ENCODE measurements at regions not wholly inside any gene's neighbourhood (a gene's known extent, or its start where the extent isn't known, plus 50 kb on each side); places are given as distances from the start of the nearest gene placed in this dataset.

DNA sequence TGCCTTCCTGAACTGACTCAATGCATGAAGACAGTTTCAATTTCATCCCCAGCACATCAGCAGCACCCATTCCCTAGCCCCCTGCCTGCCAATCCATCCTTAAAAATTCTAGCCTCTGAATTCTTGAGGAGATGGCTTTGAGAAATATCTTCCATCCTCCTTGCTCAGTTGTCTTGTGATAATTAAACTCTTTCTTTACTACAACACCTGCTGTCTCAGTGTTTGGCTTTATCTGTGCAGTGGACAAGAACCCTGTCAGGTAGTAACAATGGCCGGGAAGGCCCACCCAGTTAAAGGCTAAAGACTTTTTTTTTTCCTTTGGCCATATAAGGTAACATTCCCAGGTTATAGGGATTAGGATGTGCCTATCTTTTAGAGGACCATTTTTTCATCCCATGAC, 114.4 kb upstream of the NAP1L1 start:
- no peak overlapping the region for H3K27ac Mint-ChIP-seq
- Histone ChIP-seq H3K9ac (ENCODE audit: low read length) (no peak overlapping the region), H3K27me3 (replicated peaks in 1 of 4; ENCODE audit: control extremely low read depth in 1 of 4, control insufficient read depth in 3 of 4, insufficient read depth in 4 of 4, low read length in 3 of 4) (peaks cover 0 to 10% (median 2%) of the 10 kb centered on the region in 4 experiments), H3K4me3 (ENCODE audit: control extremely low read depth in 1 of 5, extremely low read depth in 1 of 5, insufficient read depth in 1 of 5, low read depth in 2 of 5, low read length in 4 of 5) (no peak overlapping the region), H2AFZ (ENCODE audit: insufficient read depth, low read depth, low read length, poor library complexity, severe bottlenecking) (no peak overlapping the region), H4K20me1 (ENCODE audit: control insufficient read depth, insufficient read depth, low read length, poor library complexity, severe bottlenecking) (no peaks in the 10 kb centered on the region), H3K9me3 (ENCODE audit: control extremely low read depth in 1 of 3, control insufficient read depth in 2 of 3, insufficient read depth in 1 of 3, low read length in 2 of 3) (peaks cover 8 to 22% (median 9%) of the 10 kb centered on the region in 3 donors), H3K27ac (ENCODE audit: low read length in 2 of 2) (no peak overlapping the region), H3K4me1 (ENCODE audit: control insufficient read depth in 2 of 2, insufficient read depth in 2 of 2, low read length in 2 of 2) (no peaks in the 10 kb centered on the region), H3K4me2 (replicated peaks; ENCODE audit: low read depth, low read length, poor library complexity, severe bottlenecking) (no peak overlapping the region), H3K36me3 (replicated peaks in 1 of 2; ENCODE audit: control extremely low read depth in 1 of 2, control insufficient read depth in 1 of 2, extremely low read depth in 1 of 2, insufficient read depth in 2 of 2, low read length in 1 of 2) (no peaks in the 10 kb centered on the region), H3K79me2 (ENCODE audit: control insufficient read depth, insufficient read depth, low read length) (no peaks in the 10 kb centered on the region)
- H3K4me3 Mint-ChIP-seq: no peak overlapping the region
- CTCF ChIA-PET: no interaction called here
- intact Hi-C loops (cut with micrococcal nuclease): no loop called here
- H3K9me3 Mint-ChIP-seq (ENCODE audit: insufficient read depth): peaks cover 19% of the 10 kb centered on the region
- POLR2A ChIA-PET: no interaction called here
- DNase-seq (no peak), ATAC-seq (ENCODE audit: low read depth) (no peak)
- H3K27me3 Mint-ChIP-seq: peaks cover 13% of the 10 kb centered on the region
- TF ChIP-seq, protein P1, sequence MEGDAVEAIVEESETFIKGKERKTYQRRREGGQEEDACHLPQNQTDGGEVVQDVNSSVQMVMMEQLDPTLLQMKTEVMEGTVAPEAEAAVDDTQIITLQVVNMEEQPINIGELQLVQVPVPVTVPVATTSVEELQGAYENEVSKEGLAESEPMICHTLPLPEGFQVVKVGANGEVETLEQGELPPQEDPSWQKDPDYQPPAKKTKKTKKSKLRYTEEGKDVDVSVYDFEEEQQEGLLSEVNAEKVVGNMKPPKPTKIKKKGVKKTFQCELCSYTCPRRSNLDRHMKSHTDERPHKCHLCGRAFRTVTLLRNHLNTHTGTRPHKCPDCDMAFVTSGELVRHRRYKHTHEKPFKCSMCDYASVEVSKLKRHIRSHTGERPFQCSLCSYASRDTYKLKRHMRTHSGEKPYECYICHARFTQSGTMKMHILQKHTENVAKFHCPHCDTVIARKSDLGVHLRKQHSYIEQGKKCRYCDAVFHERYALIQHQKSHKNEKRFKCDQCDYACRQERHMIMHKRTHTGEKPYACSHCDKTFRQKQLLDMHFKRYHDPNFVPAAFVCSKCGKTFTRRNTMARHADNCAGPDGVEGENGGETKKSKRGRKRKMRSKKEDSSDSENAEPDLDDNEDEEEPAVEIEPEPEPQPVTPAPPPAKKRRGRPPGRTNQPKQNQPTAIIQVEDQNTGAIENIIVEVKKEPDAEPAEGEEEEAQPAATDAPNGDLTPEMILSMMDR (IDR thresholded peaks at IDR 0.05): no peak
- no peak for TF ChIP-seq EZH2 (IDR thresholded peaks at IDR 0.05; ENCODE audit: borderline replicate concordance, insufficient read depth, low read depth, low read length, poor library complexity, severe bottlenecking)
- H3K4me1 Mint-ChIP-seq: no peaks in the 10 kb centered on the region
- WGBS (ENCODE audit: insufficient coverage): no CpG with 5 or more reads among the region's 1 CpG

DNA sequence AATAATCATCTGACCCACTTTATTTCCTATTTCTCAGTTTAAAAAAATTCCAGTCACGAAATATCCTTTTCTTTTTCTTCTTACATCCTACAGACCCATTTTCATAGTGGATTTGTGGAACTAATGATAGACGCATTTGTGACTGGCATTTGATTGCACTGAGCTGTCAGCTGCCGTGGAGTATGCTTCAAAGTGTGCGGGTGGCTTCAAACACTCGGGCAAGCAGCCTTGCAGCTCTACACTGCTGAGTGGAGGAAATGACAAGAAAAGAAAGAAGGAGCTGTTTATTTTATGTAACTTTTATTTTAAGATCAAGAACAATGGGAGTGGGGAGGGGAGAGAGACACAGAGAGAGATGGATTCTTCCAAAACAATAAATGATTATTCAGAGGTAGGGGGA, 112.8 kb upstream of the NAP1L1 start:
- TF ChIP-seq, protein P1 (IDR thresholded peaks at IDR 0.05): no peak
- no peak for TF ChIP-seq EZH2 (IDR thresholded peaks at IDR 0.05; ENCODE audit: borderline replicate concordance, insufficient read depth, low read depth, low read length, poor library complexity, severe bottlenecking)

More for the DNA sequence above, 112.8 kb upstream of the NAP1L1 start:
- peaks cover 8 to 22% (median 8%) of the 10 kb centered on the region in 3 donors for H3K9me3 ChIP-seq (ENCODE audit: control extremely low read depth in 1 of 3, control insufficient read depth in 2 of 3, insufficient read depth in 1 of 3, low read length in 2 of 3)
- H3K27ac Mint-ChIP-seq: no peak overlapping the region
- intact Hi-C loops (cut with micrococcal nuclease): no loop called here
- H3K36me3 ChIP-seq (replicated peaks in 1 of 2; ENCODE audit: control extremely low read depth in 1 of 2, control insufficient read depth in 1 of 2, extremely low read depth in 1 of 2, insufficient read depth in 2 of 2, low read length in 1 of 2): no peaks in the 10 kb centered on the region
- CTCF ChIA-PET: no interaction called here
- no peak overlapping the region for H3K4me3 ChIP-seq (ENCODE audit: control extremely low read depth in 1 of 5, extremely low read depth in 1 of 5, insufficient read depth in 1 of 5, low read depth in 2 of 5, low read length in 4 of 5)
- no peak overlapping the region for H3K4me2 ChIP-seq (replicated peaks; ENCODE audit: low read depth, low read length, poor library complexity, severe bottlenecking)
- ATAC-seq (ENCODE audit: low read depth): no peak
- no peak overlapping the region for H3K27ac ChIP-seq (ENCODE audit: low read length in 2 of 2)
- H3K9ac ChIP-seq (ENCODE audit: low read length): no peak overlapping the region
- H3K27me3 ChIP-seq (replicated peaks in 1 of 4; ENCODE audit: control extremely low read depth in 1 of 4, control insufficient read depth in 3 of 4, insufficient read depth in 4 of 4, low read length in 3 of 4): peaks cover 0 to 8% (median 2%) of the 10 kb centered on the region in 4 experiments
- no peaks in the 10 kb centered on the region for H3K4me1 ChIP-seq (ENCODE audit: control insufficient read depth in 2 of 2, insufficient read depth in 2 of 2, low read length in 2 of 2)
- H3K4me3 Mint-ChIP-seq: no peak overlapping the region
- H2AFZ ChIP-seq (ENCODE audit: insufficient read depth, low read depth, low read length, poor library complexity, severe bottlenecking): no peak overlapping the region
- peaks cover 8% of the 10 kb centered on the region for H3K27me3 Mint-ChIP-seq
- 90% methylated on average over 2 of the region's 5 CpGs for WGBS (ENCODE audit: insufficient coverage)
- H3K4me1 Mint-ChIP-seq: no peaks in the 10 kb centered on the region
- H4K20me1 ChIP-seq (ENCODE audit: control insufficient read depth, insufficient read depth, low read length, poor library complexity, severe bottlenecking): no peaks in the 10 kb centered on the region
- H3K79me2 ChIP-seq (ENCODE audit: control insufficient read depth, insufficient read depth, low read length): no peaks in the 10 kb centered on the region
- DNase-seq: no peak
- POLR2A ChIA-PET: no interaction called here
- peaks cover 19% of the 10 kb centered on the region for H3K9me3 Mint-ChIP-seq (ENCODE audit: insufficient read depth)
